HG03565 (cell line): ENCODE measurements at regions not wholly inside any gene's neighbourhood (a gene's known extent, or its start where the extent isn't known, plus 50 kb on each side); places are given as distances from the start of the nearest gene placed in this dataset.

Experiments used
- ATAC-seq: cut with Tn5 transposase; IDR thresholded peaks from one replicate; pipeline ENCODE4 v1.9.1; 2021; ENCODE audit warnings: mild to moderate bottlenecking, moderate library complexity; ENCODE audit not compliant: unreplicated experiment

DNA sequence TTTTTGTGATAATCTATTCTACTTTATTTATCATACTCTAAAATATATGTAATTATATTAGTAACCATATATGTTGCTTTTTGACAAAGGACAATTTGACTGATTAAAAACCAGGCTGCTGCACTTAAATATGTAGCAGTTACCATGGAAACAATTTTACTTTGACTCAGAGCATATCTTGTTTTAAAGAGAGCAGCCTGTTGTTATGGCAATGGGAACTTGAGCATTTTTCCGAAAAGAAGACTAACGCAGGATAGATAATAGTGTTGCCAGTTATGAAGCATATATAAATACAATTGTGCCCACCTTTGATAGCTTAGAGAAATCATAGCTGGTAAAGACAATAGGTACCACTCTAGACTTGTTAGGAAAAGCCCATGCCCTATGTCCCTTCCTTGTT is 283.0 kb downstream of the GASK1B start:
- ATAC-seq: no peak

DNA sequence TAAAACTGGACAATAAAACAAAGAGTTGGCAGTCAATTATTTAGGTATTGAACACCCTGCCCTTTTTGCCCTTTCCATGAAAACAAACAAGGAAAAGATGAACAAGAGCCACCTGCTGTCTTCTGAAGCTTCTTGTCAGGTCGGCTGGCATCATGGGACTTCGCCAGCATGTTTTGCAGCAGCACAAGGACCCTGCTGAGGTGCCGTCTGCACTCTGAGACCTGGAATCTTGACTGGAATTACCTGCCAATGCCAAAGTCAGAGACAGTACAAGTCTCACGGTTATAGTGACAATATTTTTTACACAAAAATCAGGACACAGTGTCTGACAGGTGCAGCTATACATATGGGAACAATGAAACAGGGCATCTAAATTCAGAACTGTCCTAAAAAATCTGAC is 284.5 kb downstream of the GASK1B start:
- no peak for ATAC-seq

DNA sequence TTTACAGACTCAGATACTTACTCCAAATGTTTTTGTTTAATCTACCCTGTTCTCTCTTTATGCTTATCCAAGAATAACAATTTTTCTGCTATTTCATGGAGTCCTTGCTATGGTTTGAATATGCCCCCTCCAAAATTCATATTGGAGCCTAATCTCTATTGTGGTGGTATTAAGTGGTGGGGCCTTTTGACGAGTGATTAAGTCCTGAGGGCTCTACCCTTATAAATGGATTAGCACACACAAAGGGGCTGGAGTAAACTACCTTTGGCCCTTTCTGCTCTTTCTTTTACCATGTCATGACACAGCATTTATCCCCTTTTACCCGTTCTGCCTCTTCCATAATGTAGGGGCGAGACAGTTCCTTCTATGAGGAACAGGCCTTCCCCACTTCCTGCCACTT is 285.5 kb downstream of the GASK1B start:
- ATAC-seq: no peak

DNA sequence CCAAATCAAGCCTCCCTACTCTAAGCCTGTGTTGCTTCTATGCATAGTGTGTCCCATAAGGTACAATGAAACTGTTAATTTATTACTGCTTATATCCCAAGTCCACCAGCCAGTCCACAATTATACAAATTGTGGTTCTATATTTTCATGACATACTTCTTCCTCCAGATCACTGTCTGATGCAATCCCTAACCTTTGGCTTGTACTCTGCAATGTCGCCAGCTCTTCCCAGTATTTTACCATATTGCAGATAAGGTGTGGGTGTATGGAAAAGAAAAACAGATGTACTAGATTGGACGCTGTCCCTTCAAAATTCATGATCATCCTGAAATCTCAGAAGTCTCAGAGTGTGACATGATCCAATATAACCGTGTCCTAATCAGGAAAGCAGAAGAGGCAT is 286.2 kb downstream of the GASK1B start:
- no peak for ATAC-seq

DNA sequence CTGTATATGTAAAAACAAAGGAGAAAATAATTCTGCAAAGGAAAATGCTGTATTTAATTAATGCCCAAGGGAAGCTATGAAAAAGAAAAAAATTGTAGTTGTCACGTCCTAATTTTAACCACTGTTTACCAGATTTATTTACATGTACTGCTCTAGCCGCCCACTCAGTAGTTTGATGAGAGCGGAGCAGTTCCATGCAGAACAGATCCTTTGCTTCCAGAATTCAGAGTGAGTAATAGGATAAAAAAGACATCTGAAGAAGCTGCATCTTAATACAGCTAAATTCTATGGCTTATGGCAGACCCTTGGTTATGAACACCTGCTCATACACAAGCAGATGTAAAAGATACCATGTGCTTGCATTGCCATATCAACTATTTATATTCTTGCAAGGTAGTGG is 287.0 kb downstream of the GASK1B start:
- ATAC-seq: no peak

DNA sequence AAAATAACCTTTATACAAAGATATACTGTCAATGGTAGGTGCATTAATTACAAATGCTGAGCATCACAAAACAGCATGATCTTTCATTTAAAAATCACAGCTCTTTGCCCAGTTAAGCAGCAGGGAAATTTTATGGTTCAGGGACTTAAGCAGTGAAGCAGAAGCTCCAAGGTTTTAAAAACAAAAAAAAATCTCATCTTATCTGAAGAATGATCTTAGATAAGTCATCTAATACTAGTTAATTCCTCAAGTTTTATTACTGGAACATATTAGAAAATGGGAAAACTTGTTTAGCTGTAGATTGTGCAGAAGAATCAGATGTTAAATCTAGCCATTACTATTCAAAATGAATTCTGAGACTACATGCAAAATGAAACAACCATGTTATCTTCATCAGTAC is 289.9 kb downstream of the GASK1B start:
- ATAC-seq: no peak

DNA sequence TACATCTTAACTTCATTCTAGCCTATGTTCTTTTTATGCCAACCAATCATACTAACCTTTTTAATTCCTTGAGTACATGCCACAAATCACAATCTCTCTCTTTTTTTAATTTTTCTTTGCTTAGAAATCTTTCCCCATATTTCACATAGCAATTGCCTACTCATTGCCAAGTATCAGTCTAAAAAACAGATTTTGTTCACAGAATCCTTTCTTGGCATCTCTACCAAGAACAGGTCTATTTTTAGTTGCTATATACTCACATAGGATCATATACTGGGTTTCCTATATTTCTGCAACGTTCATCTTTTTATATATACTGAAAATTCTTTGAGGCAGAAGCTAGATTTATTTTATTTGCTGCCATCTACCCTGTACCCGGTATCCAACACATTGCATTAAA is 292.1 kb downstream of the GASK1B start:
- ATAC-seq: no peak

DNA sequence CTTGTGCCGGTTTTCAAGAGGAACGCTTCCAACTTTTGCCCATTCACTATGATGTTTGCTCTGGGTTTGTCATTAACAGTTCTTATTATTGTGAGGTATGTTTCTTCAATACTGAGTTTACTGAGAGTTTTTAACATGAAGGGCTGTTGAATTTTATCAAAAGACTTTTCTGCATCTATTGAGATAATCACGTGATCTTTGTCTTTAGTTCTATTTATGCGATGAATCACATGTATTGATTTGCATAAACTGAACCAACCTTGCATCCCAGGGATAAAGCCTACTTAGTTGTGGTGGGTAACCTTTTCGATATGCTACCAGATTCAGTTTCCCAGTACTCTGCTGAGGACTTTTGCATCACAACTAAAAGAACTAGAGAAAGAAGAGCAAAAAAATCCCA is 318.0 kb downstream of the GASK1B start:
- ATAC-seq: no peak

DNA sequence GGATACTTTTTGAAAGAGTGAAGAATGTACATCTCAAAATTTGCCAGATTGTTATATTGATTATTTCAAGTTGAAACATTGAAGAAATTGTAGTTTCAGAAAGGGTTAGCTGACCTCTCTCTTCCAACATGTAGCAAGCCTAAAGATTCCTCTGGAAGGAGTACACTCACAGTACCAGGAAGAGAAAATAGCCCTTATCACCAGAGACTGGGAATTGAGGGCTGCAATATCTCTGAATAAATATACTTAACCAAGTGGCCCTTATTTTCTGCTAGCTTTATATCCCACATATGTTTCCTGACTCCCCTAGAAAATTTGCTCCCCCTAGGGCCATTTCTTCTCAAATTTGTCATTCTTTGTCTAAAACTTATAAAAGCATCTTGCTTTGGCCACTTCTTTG is 332.2 kb downstream of the GASK1B start:
- no peak for ATAC-seq

DNA sequence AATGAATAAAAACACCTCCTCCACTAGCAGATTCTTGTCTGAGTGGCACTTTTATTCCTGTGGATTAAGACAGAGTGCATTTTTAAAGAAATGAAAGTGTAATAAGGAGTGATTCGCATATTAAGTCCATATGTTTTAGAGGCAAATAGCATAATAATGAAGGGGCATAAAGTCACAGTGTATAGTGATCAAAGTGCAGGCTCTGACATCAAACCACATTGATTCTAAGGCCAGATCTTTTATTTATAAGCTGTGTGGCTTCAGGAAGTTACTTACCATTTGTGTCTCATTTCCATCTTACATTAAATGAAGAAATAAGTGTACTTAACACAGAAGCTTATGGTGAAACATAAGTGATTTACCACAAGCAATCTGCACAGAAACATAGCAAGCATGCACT is 332.8 kb downstream of the GASK1B start:
- no peak for ATAC-seq

DNA sequence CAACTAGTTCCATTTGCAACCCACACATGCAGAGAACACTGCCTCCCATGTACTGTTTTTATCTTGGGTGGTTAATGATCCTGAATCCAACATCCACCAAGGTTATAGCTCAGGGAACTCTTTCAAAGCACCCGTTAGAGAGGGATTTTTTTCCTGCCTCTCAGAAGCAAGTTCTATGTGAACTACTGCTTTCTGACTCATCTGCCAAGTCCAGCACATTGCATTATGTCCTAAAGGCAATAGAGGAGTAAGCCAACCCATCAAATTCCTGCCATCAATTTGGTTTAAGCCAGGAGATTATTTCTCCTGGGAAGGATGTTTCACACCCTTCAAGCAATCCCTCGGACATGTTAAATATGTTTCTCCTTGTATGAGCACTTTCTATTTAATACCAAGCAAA is 334.5 kb downstream of the GASK1B start:
- no peak for ATAC-seq

DNA sequence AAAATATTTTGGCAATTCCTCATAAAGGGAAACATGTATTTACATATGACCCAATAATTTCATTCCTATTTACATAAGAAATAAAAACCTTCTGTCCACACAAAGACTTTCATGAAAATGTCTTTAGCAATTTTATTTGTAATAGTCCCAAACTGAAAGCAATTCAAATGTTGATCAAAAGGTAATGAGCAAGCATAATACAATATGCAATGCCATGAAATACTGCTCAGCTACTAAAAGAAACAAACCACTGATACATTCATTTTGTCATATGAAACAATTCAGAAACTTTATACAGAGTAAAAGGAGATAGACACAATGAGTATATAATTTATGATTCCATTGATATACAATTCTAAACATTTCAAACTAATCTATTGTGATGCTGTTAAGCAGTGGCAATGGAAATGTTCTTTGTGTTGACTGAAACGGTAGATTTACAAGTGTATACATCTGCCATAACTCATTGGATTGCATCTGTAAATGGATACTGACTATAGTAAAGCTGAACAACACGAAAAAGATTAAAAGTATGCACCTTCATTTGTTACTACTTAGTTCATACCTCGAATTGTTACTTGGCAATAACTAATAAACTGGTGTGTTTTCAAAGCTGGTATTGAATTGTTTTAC is 335.6 kb downstream of the GASK1B start:
- no peak for ATAC-seq

DNA sequence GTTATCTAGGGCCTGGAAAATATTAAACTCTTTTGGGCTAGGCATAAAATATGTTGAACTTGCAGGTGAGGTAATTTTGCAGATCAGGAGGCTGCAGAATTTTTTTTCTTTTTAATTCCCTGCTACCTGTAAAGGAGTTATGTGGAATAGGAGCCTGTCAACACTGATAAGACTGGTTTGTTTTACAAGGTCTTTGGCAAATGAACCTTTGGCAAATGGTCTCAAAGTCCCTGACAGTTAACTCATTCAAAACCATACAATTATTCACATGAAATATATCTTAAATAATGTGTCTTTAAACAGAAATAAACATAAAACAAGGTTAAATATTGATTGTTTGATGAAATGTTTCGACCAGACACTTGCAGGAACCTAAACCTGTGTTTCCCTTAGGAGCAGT is 340.2 kb downstream of the GASK1B start:
- ATAC-seq: no peak

DNA sequence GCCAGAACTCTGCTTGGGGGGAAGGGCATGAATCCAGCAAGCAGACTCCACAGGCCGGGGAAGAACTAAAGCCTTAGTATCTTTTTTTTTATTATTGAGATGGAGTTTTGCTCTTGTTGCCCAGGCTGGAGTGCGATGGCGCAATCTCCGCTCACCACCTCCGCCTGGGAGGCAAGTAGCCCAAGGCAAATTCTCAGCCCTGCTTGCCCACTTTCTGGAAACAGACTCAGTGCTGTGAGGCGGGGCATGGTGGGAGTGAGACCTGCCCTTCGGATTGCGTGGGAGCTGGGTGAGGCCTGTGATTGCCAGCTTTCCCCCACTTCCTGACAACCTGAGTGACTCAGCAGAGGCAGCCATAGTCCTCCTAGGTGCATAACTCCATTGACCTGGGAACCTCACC is 348.8 kb downstream of the GASK1B start:
- ATAC-seq: no peak

DNA sequence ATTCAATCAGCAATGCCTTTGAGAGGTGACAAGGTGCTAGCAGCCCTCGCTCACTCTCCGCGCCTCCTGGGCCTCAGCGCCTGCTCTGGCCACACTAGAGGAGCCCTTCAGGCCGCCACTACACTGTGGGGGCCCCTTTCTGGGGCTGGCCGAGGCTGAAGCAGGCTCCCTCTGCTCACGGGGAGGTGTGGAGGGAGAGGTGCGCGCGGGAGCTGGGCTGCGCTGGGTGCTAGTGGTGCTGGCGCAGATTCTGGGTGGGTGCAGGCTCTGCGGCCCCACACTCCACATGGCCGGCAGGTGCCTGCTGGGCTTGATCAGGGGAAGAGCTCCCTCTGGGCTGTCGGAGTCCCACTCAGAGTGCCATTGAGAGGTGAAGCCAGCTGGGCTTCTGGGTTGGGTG is 351.0 kb downstream of the GASK1B start:
- ATAC-seq: no peak

DNA sequence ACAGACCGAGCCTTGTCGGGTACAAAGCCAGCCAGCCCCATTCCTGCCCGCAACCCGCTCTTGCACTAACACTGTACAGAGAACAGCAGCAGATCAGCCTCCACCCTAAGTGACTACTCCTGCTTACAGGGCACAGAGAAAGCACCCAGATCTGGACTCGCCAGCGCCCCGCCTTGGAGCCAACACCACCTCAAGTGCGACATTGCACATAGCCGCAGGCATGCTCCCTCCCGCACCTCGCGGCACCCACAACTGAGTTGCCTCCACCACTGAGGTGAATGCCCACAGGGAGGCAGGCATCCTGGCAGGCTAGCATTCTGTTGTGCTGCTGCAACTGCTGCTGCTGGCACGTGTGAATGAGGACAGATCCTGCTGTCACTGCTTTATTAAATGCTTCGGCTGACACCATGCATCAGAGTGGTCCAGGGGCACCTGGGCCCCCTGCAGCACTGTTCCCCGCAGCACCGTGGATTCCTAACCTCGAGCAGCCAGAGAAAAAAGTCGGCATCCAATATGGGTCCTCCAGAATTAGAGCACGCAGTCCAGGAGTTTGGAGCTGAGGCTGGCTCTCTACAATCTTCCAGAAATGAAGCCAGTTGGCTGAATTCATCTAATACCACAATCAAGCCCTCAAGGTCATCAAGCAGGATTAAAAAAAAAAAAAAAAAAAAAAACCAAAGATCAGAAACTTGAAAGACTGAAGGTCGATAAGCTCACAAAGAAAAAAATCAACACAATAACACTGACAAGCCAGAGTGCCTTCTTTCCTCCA is 352.9 kb downstream of the GASK1B start:
- no peak for ATAC-seq

DNA sequence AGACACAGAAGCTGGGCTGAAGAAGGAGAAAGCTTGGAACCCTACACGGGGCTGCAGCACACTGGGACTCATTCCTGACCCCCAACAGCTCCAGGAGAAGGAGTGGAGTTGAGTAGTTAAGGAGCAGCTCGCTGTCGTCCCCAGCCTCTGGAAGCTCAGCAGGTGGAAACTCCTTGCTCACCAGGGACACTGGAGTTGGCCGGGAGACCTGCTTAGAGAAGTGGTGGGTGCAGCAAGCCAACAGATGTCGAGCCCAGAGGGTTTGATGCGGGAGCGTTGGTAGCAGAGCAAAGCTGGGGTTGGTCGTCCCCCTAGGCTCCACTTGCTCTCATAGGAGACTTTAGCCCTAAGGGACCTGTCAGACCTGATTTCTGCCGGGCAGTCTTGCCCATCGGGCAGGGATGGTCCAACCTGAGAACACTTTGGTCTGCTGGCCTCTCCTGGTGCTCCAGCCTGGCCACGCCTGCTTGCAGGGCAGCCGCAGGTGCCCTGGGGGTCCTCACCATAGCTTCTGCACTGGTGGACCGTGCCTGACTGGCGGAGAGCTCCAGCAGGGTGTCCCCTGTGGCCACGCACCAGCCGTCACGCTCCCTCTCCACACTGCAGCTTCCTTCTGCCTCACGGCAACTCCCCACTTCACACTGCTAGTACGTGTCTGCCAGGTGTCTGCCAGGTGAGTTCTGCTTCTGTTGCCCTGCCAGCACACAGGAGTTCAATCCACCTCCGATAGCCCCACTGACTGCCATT is 353.7 kb downstream of the GASK1B start:
- no peak for ATAC-seq

DNA sequence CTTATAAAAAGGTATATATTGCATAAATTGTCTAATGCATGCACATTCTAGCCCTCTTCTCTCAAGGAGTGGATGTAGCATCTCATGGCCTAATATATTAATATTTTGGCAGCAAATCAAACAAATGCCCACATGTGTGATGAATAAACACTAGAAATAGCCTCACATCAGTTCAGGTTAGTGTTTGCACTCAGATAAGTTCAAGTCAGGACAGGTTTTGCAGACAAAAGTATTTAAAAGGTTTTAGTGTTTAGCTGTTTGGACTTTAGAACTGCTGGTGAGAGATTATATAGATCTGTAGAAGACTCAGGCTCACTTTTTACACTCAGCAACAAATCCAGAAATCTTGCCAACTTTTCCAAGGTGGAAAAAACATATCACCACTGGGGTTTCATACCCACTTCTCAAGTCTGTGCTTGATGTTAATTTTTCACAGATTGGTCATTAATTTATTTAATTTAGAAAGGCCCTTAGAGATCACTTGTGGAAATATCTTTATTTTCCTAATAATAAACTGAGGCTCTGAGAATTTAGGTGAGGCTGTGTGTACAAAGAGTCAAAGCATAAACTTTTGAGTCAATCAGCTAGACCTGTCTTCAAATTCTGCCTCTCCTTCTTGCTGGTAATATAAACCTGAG is 362.6 kb downstream of the GASK1B start:
- ATAC-seq: no peak

DNA sequence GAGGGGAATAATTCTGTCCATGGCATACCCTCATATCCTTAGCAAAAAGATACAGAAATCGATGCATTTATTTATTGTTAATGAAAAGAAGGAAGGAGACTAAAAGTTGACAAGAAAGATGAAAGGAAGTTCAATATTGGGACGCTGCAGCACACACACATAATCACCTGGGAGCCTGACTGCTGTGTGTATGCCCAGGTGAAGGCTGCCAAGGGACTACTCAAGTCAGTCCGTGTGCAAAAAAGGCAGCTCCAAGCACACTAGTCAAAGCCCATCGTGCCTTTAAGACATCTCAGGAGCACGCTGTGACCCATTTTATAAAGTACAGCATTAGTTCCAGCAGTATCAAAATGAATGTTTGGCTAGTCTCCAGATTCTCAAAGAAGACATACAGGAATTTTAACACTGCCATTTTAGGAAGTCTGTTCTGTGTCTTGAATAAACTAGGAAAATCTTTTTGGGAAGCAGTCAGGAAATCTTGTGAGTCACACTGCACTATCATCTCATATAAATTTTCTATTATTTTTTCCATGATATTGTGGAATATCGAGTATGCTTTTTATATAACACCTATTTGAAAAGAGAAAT is 363.9 kb downstream of the GASK1B start:
- no peak for ATAC-seq

DNA sequence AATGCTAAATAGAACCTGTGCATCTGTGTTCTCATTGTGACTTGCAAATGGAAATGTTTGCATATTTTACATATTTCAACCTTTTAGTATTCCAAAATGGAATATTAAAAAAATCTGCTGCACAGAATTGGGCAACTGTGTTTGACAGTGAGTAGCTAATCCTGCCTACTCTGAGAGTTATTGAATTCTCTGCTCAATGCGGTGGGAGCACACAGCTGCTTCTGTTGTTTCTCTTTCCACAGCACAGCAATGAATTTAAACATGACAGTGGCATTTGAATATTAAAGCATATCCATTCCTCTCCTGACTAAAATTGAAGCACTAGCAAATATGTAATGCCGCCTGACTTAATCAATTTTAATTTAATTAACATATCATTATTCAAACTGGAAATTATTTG is 366.6 kb downstream of the GASK1B start:
- no peak for ATAC-seq

DNA sequence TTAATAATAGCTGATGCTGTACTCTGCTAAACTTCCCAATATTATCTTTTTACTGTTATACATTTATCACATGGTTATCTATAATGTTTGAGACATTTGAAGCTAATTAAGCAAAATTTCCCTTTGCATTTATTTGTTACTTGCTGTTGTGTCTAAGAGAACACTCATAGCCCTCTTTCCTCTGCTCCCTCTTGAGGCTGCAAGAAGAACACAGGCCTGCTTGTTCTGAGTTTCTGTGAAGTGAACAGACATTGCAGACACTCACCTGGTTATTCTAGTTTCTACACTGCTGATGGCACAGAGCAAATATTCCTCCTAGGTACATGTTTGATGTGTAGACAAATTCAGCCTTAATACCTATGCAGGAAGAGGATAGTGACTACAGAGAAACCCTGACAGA is 367.8 kb downstream of the GASK1B start:
- ATAC-seq: no peak
